ENCODE measurements at regions not wholly inside any gene's neighbourhood (a gene's known extent, or its start where the extent isn't known, plus 50 kb on each side); places are given as distances from the start of the nearest gene placed in this dataset.

DNA sequence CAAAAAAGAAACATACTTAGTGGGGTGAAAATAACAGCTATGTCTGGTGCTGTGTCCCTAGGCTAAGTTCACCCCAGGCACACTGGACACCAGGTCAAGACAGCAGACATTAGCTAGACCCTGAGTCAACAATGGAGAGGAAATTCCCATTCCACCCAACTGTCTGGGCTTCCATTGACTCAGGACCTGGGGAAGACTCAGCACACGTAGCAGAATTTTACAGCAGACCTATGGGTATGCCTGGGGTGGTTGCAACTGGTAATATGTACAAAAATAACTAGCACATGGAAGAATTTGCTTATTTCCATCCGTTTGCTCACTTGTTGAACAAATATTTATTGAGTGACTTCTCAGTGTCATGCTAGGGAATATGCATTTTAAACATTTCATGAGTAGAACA lies 117.0 kb downstream of the GAS1 start:
- TF ChIP-seq, protein P1, sequence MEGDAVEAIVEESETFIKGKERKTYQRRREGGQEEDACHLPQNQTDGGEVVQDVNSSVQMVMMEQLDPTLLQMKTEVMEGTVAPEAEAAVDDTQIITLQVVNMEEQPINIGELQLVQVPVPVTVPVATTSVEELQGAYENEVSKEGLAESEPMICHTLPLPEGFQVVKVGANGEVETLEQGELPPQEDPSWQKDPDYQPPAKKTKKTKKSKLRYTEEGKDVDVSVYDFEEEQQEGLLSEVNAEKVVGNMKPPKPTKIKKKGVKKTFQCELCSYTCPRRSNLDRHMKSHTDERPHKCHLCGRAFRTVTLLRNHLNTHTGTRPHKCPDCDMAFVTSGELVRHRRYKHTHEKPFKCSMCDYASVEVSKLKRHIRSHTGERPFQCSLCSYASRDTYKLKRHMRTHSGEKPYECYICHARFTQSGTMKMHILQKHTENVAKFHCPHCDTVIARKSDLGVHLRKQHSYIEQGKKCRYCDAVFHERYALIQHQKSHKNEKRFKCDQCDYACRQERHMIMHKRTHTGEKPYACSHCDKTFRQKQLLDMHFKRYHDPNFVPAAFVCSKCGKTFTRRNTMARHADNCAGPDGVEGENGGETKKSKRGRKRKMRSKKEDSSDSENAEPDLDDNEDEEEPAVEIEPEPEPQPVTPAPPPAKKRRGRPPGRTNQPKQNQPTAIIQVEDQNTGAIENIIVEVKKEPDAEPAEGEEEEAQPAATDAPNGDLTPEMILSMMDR (IDR thresholded peaks at IDR 0.05) = no peak

DNA sequence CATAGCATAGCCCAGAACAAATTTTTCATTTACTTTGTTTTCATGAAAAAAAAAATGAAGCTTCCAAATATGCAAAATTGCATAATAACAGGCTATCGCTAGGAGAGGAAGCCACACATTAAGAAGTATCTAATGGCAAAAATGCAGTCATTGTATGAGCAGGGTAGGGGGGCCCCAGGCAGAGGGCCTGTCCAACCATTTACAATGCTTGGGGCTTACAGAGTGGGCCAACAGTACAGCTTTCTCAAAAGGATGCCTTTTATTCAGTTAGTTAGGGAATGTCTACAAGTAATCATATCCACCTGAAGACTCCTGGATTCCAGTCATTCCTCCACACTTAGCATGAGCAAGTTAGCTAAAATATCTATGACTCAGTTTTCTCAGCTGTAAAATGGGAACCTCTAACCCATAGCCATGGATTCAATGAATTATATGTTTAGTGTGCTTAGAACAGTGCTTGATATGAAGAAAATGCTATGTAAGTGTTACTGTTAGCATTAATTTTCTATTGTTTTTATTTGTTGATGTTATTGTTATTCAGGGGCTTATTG lies 117.7 kb downstream of the GAS1 start:
- TF ChIP-seq, protein P1 (IDR thresholded peaks at IDR 0.05) = no peak

DNA sequence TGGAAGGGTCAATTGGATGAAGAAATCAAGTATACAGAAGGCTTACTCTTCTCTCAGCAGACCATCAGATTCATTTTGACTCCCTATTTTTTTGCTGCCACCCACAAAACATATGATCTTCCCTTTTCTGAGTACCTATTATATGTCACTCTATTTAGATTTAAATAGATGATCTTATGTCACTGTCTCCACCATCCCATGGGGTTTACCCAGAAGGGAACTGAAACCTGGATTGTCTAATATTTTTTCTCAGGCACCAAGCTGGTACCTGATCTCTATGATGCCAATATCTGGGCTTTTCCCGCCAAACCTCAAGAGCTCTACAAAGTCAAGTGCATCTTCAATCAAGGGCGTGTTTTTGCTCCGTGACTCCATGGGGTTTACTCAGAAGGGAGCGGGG lies 118.7 kb downstream of the GAS1 start:
- TF ChIP-seq, protein P1 (IDR thresholded peaks at IDR 0.05) = no peak

DNA sequence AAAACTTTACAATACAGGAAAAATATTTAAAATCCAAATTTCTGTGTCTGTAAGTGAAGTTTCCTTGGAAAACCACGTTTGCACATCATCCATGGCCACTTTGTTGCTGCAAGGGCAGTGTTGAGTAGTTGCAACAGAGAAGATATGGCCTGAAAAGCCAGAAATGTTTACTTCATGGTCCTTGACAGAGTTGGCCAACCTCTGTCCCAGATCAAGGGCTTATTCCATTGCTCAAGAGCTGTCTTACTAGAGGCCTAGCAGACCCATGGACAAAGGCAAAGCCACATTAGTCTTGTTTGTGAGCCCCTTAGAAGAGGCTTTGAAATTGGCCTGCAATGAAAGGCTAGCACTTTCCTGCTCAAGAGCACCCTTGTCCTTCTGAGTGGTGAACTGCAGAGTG lies 119.4 kb downstream of the GAS1 start:
- TF ChIP-seq, protein P1 (IDR thresholded peaks at IDR 0.05) = no peak

DNA sequence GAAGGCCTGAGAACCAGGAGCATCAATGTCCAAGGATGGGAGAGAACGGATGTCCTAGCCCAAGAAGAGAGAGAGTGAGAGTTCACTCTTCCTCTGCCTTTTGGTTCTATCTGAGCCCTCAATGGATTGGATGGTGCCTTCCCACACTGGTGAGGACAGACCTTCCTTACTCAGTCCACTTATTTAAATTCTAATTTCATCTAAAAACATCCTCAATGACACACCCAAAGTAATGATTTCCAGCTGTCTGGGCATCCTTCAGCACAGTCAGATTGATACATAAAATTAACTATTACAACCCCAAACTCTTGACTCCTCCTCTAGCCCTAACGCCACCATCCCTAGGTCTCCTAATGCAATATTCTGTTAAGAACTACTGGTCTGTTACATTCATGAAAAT lies 122.0 kb downstream of the GAS1 start:
- TF ChIP-seq, protein P1 (IDR thresholded peaks at IDR 0.05) = no peak

DNA sequence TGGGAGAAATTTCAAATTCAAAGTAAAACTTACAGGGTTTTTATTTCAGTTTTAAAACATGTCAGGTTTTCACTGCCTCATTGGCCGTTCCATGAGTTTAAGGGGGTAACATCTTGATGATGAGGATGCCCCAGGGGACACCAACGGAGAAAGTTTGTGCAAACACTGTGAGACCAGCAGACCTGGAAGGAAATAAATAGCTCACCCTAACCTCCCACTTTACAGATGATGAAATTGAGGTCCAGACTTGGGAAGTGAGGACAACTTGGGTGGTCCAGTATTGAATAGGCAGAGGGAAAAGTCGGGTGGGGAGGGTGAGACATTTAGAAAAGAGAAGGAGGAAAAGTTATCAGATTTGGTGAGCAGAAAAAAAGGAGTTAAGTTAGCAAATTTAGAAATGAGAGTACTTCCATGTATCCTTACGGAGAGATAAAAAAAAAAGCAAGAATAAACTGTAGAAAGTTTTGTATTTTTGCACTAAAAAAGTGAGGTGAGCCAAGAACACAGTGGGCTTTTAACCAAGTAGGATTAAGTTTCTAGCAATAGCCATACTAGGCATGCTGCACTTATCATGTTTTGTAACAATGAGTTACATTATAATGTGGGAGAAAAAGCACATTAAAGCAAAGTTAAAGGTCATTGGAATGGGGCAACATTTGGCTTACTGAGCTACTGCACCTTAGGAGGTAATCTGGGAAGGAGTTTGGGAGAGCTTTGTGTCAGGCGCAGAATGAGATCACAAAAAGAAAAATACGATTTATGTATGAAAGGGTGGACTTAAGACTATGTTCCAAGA lies 125.1 kb downstream of the GAS1 start:
- TF ChIP-seq, protein P1 (IDR thresholded peaks at IDR 0.05) = no peak

DNA sequence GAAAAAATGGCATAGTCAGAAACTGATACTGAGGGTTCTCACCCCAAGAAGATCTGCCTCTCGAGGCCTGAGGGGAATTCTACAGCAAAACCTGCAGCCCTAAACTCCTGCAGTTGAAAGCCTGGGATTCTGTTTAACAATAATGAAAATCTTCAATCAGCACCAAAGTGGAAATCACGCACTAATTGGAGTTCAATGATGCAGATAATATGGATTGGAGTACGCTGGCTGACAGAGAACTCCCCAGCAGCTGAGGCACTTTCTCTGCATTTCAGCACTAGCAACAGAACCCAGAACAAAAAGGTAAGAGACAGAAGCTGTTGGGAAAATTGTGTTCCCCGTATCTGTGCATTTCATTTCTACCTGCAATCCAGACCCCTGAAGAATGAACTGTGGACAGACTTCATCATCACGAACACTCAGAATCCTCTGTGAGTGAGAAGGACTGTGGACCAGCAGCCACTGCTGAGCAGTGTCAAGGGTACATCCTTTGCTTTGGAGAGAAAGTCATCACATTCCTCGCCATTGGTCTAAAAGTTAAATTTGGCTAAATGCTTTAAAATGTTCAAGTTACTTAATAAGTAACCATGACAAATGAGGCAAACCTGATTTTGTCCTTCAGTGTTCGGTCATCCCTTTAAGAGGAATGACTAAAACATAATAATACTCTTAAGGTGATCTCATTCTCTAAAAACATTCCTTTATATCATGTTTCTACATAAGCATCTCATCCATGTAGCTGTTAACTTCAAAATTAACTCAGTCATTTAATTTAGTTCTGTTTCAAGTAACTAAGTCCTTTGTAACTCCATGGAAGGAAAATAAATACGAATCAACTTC lies 126.1 kb downstream of the GAS1 start:
- TF ChIP-seq, protein P1 (IDR thresholded peaks at IDR 0.05) = no peak
